HG03175 (cell line): ENCODE measurements at regions not wholly inside any gene's neighbourhood (a gene's known extent, or its start where the extent isn't known, plus 50 kb on each side); places are given as distances from the start of the nearest gene placed in this dataset.

Experiments used
- ATAC-seq: cut with Tn5 transposase; IDR thresholded peaks from one replicate; pipeline ENCODE4 v1.9.1; 2021; ENCODE audit warnings: mild to moderate bottlenecking, moderate library complexity; ENCODE audit not compliant: unreplicated experiment

DNA sequence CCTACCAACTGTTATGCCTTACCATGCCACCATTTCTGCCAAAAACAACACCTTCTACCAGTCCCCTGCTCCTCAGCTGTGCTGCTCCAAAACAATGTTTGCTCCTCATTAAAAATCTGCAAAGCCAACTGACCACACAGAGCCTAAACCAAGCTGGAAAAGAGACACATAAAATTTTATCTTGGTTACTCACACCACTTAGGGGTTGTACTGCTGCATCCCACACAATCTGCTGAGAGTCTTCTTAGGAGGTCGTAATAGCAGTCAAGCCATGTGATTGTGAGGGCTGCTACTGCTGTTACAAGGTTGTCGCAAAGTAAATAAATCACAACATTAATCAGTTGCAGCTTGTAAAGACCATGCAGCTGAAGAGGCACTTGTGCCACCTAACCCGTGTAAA is 607.4 kb upstream of the FAM241A start:
- ATAC-seq = no peak

DNA sequence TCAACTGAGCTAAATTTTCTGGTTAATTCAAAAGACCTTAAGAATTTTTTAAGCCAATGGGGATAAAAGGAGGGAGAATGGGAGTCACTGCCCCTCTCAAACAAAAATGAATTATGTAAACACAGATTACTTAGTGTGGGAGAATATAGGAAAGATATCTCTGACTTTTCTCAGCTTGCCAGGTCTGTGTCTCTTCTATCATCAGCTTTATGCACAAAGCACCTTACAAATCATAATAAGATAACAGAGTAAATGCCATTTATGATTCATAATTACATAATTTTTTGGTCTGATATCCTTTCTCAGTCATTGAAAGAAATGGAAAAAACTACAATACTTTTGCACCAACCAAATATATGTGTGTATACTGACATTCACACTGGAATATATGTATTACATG is 604.6 kb upstream of the FAM241A start:
- no peak for ATAC-seq

DNA sequence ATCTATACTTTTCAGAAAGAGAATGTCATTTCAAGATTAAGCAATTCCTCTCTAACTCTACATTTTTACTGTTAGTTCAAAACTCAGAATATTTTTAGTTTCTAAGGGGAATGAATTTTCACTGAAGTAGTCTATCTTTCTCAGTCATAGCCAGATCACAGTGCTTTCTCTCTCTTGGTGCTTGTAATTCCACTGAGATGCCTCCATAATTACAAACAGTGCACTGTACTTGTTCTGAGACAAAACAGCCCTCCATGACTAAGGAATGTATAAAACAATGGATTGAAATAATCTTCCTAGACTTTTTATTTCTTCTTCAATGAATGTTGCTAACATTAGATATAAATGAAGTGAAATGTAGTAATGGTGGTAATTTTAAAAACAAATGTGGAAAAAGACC is 603.2 kb upstream of the FAM241A start:
- no peak for ATAC-seq

DNA sequence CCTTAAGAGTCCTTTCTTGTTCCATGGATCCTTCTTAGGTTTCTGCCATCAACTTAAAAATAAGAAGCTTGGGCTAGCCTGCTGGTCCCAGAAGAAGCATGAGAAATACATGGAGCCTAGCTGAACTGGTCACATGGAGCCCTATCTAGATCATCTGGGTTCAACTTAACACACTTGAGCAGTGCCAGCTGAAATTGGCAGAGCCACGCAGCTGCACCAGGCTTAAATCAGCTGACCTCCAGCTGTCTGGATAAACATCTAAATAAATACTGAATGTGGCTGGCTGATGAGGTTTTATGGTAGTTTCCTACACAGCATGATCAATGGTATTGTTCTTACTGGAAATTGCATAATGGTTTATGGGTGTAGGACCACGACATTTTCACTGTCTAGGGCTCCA is 598.4 kb upstream of the FAM241A start:
- ATAC-seq = no peak

DNA sequence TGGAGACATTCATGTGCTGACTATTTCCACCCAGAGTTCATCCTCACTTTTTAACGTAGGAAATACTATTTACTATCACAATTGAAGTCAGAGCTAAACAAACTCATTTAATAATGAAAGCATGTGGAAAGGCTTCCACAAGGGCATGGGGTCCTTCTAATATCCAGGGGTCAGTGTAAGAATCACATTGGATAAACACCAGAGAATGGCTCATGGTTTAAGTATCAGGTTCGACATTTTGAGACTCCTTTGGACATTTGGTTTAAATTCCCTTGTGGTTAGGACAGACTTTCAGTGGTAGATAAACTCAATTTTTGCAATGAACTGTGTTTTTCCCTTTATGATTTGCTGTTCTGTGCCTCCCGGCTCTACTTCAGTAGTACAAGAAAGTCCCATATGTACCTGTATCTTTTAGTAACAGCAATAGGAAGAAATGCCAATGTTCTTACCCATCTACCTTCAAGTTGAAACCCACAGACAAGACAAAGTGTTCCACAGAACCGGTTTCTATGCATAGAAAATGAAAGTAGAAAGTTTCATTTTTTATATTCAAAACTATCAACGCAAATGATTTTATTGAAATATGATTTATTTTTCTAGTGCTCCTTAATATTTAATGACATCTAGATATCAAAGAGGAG is 589.0 kb upstream of the FAM241A start:
- no peak for ATAC-seq

DNA sequence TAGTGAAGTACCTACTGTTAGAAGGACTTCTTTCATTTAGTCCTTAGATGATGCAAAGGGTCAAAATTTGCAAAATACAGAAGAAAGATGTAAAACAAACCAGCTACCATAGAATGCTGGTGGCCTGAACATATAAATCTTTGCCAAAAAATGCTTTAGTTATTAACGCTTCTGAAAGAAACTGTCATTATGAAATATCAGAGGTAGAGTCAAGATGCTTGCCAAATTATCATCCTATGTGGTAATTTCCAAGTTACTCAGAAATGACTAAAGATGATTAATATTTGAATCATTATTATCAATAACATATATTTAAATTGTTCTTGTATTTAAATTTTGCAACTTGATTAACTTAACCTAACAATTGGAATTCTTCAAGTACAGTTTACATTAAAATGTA is 588.4 kb upstream of the FAM241A start:
- ATAC-seq = no peak

DNA sequence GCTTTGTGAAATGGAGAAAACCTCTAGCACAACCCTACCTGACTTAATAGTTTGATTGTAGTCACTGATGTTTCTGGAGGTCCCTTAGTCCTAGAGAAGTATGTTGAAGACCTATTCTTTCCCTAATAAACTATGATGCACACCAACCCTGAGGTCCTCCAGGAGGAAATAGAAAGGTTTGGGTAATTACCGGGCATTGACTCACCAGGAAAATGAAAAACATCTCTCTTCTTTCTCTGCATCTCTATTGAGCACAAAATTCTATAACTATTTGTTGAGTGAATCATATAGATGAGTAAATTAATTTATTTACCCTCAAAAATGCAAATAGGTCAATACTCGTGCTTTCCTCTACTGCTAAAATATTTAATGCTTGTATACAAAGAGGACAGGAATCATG is 582.4 kb upstream of the FAM241A start:
- ATAC-seq = no peak

DNA sequence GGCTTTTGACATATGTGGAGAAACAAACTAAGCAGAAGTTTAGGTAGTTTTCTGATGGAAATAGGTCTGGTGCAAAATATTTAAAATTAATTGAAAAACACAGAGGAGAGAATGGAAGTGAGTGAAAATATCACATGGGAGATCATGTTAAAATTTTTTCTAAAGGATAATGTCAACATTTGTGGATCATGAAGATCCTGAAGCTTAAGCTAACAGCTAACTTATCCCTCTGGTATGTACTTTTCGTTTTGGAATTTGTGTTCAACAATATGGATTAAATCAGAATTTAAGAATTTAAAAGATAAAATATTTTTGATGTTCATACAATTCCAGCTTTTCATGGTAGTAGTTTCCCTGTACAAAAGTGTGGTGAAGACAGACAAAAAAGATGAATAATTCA is 572.8 kb upstream of the FAM241A start:
- no peak for ATAC-seq

DNA sequence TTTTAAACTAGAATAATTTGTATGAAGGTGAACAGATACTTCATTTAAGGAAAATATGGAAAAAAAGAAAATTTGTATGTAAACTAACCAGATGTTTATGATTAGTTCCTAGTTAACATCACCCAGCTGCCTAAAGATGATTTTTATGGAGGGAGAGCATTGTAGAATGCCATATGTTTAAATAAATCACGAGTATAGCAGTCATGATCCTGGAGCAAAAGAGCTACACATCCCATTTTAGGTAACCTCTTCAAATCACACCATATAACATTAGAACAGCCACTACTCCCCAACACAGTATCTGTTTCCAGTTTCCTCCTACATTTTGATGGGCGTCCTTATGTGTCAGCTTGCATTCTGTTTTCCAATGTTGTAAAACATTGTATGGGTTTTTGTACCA is 571.9 kb upstream of the FAM241A start:
- ATAC-seq = no peak

DNA sequence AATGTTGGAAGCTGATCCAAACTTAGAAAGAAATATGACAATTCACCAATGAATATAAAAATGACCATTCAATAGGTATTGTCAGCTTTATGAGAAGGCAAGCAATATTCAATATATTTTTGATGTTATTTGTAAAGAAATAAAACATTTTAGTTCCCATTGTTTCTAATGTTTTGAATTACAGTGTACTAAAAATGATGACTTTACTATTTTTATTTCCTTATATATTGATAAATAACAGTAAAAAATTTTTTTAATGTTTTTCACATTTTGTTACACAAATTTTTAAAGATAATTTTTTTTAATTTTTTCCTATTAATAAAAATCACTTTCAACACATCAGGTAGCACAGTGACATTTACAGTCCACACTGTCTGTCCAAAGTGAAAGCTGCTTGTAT is 565.5 kb upstream of the FAM241A start:
- no peak for ATAC-seq

DNA sequence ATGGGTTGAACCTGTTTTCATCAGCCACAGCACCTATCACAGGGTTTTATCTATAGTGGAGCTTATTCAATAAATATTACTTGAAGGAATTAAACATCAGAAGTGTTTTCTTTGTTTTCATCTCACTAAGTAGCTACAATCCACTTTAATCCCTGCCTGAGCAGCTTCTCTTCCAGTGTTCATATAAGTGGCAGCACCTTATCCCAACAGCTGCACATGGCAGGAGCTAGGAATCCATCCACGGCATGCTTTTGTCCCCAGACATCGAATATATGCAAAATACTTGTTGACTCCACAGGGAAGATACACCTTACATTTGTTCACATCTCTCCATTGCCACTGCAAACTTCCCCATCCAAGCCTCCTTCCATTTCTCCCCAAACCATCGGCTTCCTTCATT is 549.8 kb upstream of the FAM241A start:
- no peak for ATAC-seq

DNA sequence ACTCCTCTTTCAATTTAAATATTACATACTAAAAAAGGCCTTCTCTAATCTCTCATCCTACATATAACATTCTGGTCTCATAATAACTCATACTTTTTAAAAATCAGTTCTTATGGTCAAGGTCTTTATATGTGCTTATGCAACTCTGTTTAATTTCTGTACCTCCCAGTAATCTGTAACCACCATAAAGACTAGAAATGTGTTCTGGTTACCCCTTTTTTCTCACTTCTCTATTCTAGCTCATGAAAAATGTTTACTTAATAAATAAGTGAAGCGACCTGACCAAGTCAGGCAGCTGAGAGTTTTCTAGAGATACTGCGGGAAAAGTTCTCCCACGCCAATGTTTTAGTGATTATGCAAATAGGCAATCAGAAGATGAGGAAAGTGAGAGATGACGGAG is 548.8 kb upstream of the FAM241A start:
- no peak for ATAC-seq

DNA sequence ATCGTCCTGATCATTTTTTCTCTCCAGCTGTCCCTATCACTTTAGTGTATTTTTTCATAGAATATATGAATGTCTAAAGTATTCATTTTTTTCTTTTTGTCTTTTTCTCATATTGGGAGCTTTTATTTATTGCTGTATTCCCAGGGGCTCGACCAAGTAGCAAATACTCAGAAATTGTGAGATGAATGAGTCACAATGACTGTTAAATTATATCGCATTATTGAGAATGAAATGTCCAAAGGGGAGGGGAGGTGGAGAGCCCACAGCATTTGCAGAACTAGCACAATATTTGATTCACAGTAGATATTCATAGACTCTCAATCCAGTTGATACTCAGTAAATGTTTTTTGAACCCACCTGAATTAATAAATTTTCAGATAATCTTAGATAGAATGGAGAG is 543.6 kb upstream of the FAM241A start:
- no peak for ATAC-seq

DNA sequence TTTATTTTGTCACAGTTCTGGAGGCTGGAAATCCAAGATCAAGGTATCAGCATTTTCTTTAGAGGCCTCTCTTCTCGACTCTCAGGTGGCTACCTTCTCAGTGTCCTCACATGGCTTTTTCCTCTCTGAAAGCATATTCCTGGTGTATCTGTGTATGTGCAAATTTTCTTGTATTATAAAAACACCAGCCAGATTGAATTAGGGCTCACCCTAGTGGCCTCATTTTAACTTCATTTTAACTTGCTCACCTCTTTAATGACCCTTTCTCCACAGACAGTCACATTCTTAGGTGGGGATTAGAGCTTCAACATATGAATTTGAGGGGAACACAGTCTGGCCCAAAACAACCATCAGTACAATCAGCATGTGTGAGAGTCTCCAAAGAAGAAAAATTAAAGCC is 542.4 kb upstream of the FAM241A start:
- ATAC-seq = no peak

DNA sequence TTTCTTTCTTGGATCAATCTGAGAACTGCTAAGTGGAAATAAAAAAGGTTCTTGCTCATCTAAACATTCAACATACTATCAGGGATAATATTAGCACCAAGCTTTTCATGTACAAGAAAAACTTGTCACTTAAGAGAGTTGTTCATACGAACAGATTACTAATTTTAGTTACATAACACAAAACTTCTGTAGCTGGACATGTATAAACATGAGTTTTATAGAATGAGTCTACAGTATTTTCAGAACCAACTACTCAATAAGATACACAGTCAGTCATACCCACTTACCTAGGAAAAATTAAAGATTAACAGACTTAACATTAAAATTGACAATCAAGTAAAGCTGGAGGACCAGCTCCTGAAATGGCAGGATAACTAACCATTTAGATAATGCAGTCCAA is 540.1 kb upstream of the FAM241A start:
- ATAC-seq = no peak

DNA sequence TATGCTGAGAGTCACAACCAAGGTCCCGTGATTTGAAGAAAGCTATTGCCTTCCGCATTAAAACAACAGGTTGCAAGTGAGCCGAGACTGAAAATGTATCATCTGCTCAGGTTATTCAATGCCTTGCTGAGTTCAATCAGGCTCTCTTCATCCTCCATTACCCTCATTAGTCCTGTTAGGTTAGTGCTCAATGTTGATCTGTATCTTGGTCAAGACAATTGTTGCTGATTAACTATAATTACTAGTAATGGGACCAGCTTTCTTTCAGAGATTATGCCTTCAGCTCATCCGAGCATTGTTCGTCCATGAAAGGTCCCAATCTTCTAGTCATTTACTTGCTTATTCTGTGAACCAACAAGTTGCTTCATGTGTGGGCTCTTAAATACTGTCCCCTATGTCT is 534.6 kb upstream of the FAM241A start:
- no peak for ATAC-seq

DNA sequence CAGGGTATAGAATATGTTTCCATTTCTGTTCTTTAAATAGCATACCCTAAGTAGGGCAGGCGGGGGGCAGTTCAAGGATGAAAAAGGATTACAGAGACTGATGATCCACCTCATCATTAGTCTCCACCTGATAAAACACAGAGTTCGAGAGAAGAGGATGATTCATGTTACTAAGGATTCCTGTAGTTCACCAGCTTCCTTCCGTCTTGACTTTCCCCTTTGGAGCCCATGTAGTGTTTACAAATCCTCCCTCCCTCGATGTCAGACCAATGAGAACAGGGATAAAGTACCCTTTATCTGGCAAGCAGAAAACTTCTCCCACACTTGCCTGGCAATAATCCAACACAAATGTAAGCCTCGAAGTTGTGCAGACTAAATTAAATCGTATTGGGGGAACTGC is 526.3 kb upstream of the FAM241A start:
- ATAC-seq = no peak

DNA sequence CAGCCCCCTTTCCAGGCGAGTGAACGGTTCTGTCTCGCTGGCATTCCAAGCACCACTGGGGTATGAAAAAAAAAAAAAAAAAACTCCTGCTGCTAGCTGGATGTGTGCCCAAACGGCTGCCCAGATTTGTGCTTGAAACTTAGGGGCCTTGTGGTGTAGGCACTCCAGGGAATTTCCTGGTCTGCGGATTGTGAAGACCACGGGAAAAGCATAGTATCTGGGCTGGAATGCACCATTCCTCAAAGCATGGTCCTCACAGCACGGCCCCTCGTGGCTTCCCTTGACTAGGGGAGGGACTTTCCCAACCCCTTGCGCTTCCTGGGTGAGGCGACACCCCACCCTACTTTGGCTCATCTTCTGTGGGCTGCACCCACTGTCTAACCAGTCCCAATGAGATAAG is 516.8 kb upstream of the FAM241A start:
- no peak for ATAC-seq

DNA sequence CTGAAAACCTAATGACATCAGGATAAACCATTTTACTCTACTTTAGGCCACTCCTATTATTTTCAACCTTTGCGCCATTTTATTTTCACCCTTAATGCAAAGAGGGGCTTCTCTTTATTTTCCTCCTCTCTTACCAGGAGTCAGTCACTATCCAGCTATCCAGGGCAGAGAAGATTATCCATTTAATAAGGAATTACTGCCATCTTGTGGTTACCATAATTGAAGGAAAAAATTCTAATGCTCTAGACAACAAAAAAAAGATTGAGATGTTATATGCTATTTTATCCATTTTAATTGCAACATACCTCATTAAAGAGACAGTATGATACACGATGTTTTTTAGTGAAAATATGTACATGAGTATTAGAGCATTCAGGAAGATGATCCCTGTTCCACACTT is 514.5 kb upstream of the FAM241A start:
- ATAC-seq = no peak

DNA sequence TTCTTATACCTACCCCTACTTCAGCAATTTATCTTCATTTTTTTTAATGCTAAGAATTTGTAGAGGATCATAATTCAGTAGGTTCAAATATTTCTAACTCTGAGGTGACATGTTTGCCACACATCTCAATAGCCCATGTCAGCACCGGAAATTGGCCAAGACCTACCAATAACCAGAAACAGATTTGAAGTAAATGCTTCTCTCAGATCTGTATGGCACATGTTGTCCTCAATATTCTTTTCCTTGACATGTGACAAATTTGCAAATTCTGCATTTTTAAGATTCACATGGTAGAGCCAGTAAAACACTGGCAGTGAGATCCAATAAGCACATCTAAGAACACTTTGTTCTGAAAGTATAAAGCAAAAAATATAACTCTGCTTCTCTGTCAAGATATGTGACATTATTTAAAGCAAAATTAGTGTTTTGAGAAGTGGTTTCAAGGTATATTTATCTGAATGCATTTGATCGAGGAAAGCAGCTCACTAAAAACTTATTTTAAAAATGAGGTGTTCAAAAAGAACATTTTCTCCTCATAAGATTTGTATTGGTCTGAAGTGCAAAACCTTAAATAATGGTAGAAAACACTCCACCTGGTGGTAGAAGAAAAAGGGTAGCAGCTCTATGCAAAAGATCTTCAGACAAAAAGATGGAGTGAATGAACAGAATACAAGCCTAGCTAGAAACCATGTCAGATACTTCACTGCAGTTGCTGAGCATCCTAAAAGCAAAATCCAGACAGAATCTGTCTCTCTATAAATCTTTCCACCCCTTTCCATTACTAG is 513.8 kb upstream of the FAM241A start:
- ATAC-seq = no peak

DNA sequence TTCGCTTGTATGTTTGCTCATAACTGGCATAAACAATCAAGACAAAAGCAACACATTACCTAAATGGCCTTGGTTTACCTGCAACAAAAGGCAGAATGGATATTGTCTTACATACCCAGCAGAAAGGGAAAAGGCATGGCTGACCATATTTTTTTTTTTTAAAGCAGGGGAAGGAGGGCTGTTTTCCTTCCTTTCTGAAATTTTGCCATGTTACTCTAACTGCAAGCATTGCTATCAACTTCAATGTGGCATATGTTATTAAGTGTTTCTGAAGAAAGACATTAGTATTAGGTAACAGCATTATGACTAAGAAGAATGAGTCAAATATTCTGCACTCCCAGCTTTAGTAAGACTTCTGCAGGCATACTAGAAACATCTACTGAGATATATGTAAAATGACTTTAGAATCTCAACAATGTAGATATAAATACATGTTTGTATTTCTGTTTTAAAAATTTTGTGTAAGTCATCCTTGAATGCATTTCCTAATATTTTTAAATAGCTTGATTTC is 512.6 kb upstream of the FAM241A start:
- ATAC-seq = no peak

DNA sequence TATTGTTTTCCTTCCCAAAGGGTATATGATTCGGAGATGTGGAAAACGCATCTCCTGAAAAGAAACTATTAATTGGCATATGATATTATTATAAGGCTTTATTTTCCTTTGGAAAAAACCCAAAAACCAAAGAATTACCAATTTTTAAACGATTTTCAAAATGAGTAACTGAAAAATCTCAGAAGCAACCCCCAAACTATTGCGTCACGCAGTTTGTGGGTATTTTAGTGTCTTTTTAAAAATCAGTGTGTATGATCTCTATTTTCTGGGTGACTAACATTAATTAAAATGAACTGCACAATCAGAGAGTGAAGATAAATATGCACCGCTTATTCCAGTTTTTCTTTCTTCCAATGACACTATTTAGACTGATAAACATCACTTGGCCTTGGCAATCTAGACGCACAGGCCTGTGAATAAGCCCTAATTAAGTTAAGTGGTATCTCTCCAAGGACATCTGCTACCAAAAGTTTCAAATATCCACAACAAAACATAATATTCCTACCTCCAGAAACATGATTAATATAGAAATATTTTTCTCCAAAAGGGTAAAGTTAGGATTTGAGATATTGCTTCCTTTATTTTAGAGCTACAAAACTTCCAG is 511.5 kb upstream of the FAM241A start:
- ATAC-seq = no peak
